C1 segment of cervical spinal cord (tissue), 14 donors: ENCODE measurements at regions not wholly inside any gene's neighbourhood (a gene's known extent, or its start where the extent isn't known, plus 50 kb on each side); places are given as distances from the start of the nearest gene placed in this dataset.

Experiments used
- DNase-seq, 14 donors: peaks; one replicate each; lab custom pipeline; 2025; lab: John Stamatoyannopoulos, UW

GRCh38 chr22:48591286-48592065, 1236.2 kb downstream of the BRD1 start:
- DNase-seq = no peak

GRCh38 chr22:48589901-48590300, 1237.8 kb downstream of the BRD1 start:
- DNase-seq = no peak

- DNase-seq = no peak
Measured at GRCh38 chr22:48588878-48589450, 1238.7 kb downstream of the BRD1 start.

- DNase-seq = no peak
Measured at GRCh38 chr22:48588151-48588877, 1239.4 kb downstream of the BRD1 start.

GRCh38 chr22:48587236-48587865, 1240.3 kb downstream of the BRD1 start:
- no peak for DNase-seq

- DNase-seq = no peak
Measured at GRCh38 chr22:48586799-48587185, 1240.9 kb downstream of the BRD1 start.

GRCh38 chr22:48585916-48586798, 1241.5 kb downstream of the BRD1 start:
- DNase-seq = no peak

GRCh38 chr22:48584170-48584569, 1243.5 kb downstream of the BRD1 start:
- DNase-seq = no peak

GRCh38 chr22:48581796-48582469, 1245.7 kb downstream of the BRD1 start:
- no peak for DNase-seq

- no peak for DNase-seq
Measured at GRCh38 chr22:48581205-48581766, 1246.4 kb downstream of the BRD1 start.

- DNase-seq = no peak
Measured at GRCh38 chr22:48580481-48580970, 1247.1 kb downstream of the BRD1 start.

- peak in 1 of 14 donors; percentile 10 for DNase-seq
Measured at GRCh38 chr22:48579928-48580309, 1247.8 kb downstream of the BRD1 start.

GRCh38 chr22:48579043-48579927, 1248.4 kb downstream of the BRD1 start:
- peak in 2 of 14 donors; percentile 47 to 50 for DNase-seq

- peak in 8 of 14 donors; percentile 25 to 64 (median 48) for DNase-seq
Measured at GRCh38 chr22:48578138-48579042, 1249.3 kb downstream of the BRD1 start.

- no peak for DNase-seq
Measured at GRCh38 chr22:48577691-48578090, 1250.0 kb downstream of the BRD1 start.

- DNase-seq = peak in 3 of 14 donors; percentile 24 to 46 (median 38)
Measured at GRCh38 chr22:48577014-48577690, 1250.5 kb downstream of the BRD1 start.

GRCh38 chr22:48576333-48577013, 1251.2 kb downstream of the BRD1 start:
- peak in 9 of 14 donors; percentile 4 to 75 (median 37) for DNase-seq
